Naive B cell (primary cell): ENCODE measurements at regions not wholly inside any gene's neighbourhood (a gene's known extent, or its start where the extent isn't known, plus 50 kb on each side); places are given as distances from the start of the nearest gene placed in this dataset.

Experiments
- ATAC-seq, 2 donors: fragments of 150-1000 bp; cut with Tn5 transposase; 2 replicates each; pipeline ENCODE4 v1.10.0; 2021; ENCODE audit warnings: low read depth in 2 of 2, mild to moderate bottlenecking in 2 of 2, moderate library complexity in 2 of 2
- DNase-seq: peaks from one replicate; pipeline ENCODE4 v3.0.0; 2022
- H3K27ac Mint-ChIP-seq, 6 donors: one replicate each; pipeline ENCODE4 v1.8.0; 2020 to 2022; ENCODE audit warnings: mild to moderate bottlenecking in 6 of 6, mixed read lengths in 6 of 6, moderate library complexity in 5 of 6, inconsistent platforms in 2 of 6
- H3K27me3 Mint-ChIP-seq, 3 donors: one replicate each; pipeline ENCODE4 v1.8.0; 2021 to 2022; ENCODE audit warnings: mixed read lengths in 3 of 3, mild to moderate bottlenecking in 1 of 3
- H3K36me3 Mint-ChIP-seq, 2 donors: one replicate each; pipeline ENCODE4 v1.8.0; 2020 to 2022; ENCODE audit warnings: mixed read lengths in 2 of 2, inconsistent platforms in 1 of 2, mild to moderate bottlenecking in 1 of 2
- H3K4me1 Mint-ChIP-seq, 3 donors: one replicate each; pipeline ENCODE4 v1.8.0; 2020 to 2022; ENCODE audit warnings: mixed read lengths in 3 of 3, inconsistent platforms in 1 of 3, mild to moderate bottlenecking in 1 of 3, moderate library complexity in 1 of 3
- H3K4me3 Mint-ChIP-seq, 8 donors: one replicate each; pipeline ENCODE4 v1.8.0; 2020 to 2022; ENCODE audit warnings: mild to moderate bottlenecking in 8 of 8, mixed read lengths in 8 of 8, moderate library complexity in 8 of 8, inconsistent platforms in 2 of 8
- H3K9me3 Mint-ChIP-seq, 7 donors: one replicate each; pipeline ENCODE4 v1.8.0; 2020 to 2022; ENCODE audit warnings: mixed read lengths in 7 of 7, mild to moderate bottlenecking in 5 of 7, inconsistent platforms in 2 of 7, moderate library complexity in 1 of 7

DNA sequence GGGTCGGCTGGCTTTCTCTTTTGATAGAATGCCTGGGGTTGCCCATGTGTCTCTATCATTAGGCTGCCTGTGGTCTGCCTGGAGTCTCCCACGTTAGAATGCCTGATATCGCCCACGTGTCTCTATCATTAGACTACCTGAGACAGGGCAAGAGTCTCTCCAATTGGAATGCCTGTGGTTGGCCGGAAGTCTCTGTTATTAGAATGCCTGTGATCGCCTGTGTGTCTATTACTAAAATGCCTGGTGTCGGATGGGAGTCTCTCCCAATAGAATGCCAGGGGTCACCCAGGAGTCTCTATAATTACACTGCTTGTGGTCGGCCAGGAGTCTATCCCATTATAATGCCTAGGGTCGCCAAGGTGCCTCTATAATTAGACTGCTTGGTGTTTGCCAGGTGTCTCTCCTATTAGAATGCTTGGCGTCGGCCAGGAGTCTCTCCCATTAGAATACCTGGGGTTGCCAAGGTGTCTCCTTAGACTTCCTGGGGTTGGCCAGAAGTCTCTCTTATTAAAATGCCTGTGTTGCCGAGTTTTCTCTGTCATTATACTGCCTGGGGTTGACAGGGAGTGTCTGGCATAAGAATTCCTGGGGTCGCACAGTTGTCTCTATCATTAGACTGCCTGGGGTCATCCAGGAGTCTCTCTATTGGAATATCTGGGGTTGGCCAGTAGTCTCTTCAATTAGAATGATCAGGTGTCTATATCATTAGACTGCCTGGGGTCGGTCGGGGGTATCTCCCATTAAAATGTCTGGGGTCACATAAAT lies 2272.8 kb downstream of the TP53TG3F start:
- H3K36me3 Mint-ChIP-seq: no peaks in the 10 kb centered on the region
- ATAC-seq: no peak

DNA sequence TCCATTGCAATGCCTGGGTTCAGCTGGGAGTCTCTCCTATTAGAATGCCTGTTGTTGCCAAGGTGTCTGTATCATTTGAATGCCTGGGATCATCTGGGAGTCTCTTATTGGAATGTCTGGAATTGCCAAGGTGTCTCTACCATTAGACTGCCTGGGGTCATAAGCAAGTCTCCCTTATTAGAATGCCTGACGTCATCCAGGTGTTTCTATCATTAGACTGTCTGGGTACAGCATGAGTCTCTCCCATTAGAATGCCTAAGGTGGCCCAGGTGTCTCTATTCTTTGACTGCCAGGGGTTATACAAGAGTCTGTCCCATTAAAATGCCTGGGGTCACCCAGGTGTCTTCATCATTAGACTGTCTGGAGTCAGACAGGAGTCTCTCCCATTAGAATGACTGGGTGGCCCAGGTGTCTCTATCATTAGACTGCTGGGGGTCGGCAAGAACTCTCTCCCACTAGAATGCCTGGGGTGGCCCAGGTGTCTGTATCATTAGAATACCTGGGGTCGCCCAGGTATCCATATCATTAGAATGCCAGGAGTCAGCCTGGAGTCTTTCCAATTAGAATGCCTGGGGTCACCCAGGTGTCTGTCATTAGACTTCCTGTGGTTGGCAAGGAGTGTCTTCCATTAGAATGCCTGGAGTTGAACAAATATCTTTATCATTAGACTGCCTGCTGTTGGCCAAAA lies 2274.0 kb downstream of the TP53TG3F start:
- H3K9me3 Mint-ChIP-seq: peaks cover 24 to 72% (median 51%) of the 10 kb centered on the region in 7 donors
- peaks cover 0 to 4% of the 10 kb centered on the region in 2 donors for H3K36me3 Mint-ChIP-seq
- H3K27me3 Mint-ChIP-seq: no peaks in the 10 kb centered on the region
- H3K4me3 Mint-ChIP-seq: no peak overlapping the region
- H3K4me1 Mint-ChIP-seq: no peaks in the 10 kb centered on the region
- DNase-seq (no peak), ATAC-seq (no peak)
- H3K27ac Mint-ChIP-seq: no peak overlapping the region

More for the DNA sequence above, 2272.8 kb downstream of the TP53TG3F start:
- DNase-seq: no peak
- peaks cover 23 to 69% (median 45%) of the 10 kb centered on the region in 7 donors for H3K9me3 Mint-ChIP-seq
- H3K4me1 Mint-ChIP-seq: no peaks in the 10 kb centered on the region
- H3K4me3 Mint-ChIP-seq: no peak overlapping the region
- no peak overlapping the region for H3K27ac Mint-ChIP-seq
- no peaks in the 10 kb centered on the region for H3K27me3 Mint-ChIP-seq

GRCh38 chr16:35733971-35734702 lies 2274.7 kb downstream of the TP53TG3F start:
- H3K36me3 Mint-ChIP-seq: peaks cover 0 to 11% of the 10 kb centered on the region in 2 donors
- peaks cover 26 to 70% (median 50%) of the 10 kb centered on the region in 7 donors for H3K9me3 Mint-ChIP-seq
- no peak for ATAC-seq

GRCh38 chr16:35734728-35735402 lies 2275.5 kb downstream of the TP53TG3F start:
- H3K36me3 Mint-ChIP-seq: peaks cover 0 to 13% of the 10 kb centered on the region in 2 donors
- no peak for ATAC-seq
- H3K9me3 Mint-ChIP-seq: peaks cover 33 to 70% (median 51%) of the 10 kb centered on the region in 7 donors
- H3K4me3 Mint-ChIP-seq: no peak overlapping the region
- no peak for DNase-seq
- no peaks in the 10 kb centered on the region for H3K27me3 Mint-ChIP-seq
- no peak overlapping the region for H3K27ac Mint-ChIP-seq
- no peaks in the 10 kb centered on the region for H3K4me1 Mint-ChIP-seq

More at GRCh38 chr16:35733971-35734702, 2274.7 kb downstream of the TP53TG3F start:
- H3K27ac Mint-ChIP-seq: no peak overlapping the region
- H3K27me3 Mint-ChIP-seq: no peaks in the 10 kb centered on the region
- no peaks in the 10 kb centered on the region for H3K4me1 Mint-ChIP-seq
- H3K4me3 Mint-ChIP-seq: no peak overlapping the region
- DNase-seq: no peak

- Mint-ChIP-seq H3K4me1 (no peaks in the 10 kb centered on the region), H3K27ac (no peak overlapping the region), H3K27me3 (no peaks in the 10 kb centered on the region), H3K4me3 (no peak overlapping the region), H3K36me3 (peaks cover 0 to 17% of the 10 kb centered on the region in 2 donors), H3K9me3 (peaks cover 38 to 70% (median 49%) of the 10 kb centered on the region in 7 donors)
- ATAC-seq (no peak), DNase-seq (no peak)
These were observed 2276.2 kb downstream of the TP53TG3F start for GRCh38 chr16:35735403-35736251.

- H3K9me3 Mint-ChIP-seq: peaks cover 45 to 70% (median 46%) of the 10 kb centered on the region in 7 donors
- H3K27me3 Mint-ChIP-seq: no peaks in the 10 kb centered on the region
- peaks cover 0 to 25% of the 10 kb centered on the region in 2 donors for H3K36me3 Mint-ChIP-seq
- no peaks in the 10 kb centered on the region for H3K4me1 Mint-ChIP-seq
- DNase-seq: no peak
- ATAC-seq: no peak
- H3K4me3 Mint-ChIP-seq: no peak overlapping the region
- no peak overlapping the region for H3K27ac Mint-ChIP-seq
These were observed 2277.1 kb downstream of the TP53TG3F start for GRCh38 chr16:35736546-35736945.

DNA sequence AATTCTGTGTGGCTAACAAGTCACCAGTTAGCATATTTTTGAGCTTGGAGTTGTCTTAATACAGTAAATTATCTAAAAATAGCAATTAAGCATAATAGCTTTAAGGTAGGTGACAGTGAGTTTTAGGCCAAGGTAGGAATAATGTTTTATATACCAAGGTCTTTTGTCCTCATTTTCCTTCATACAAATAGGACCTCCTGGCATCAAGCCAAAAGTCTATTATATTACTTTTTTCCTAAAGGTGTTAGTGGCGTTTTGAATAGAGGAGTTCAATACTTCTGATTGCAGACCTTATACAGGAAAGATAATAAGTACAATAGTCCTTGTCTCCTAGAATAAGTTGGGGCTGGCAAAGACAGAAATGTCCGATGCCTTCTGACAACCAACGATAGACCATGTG lies 2277.7 kb downstream of the TP53TG3F start:
- DNase-seq (no peak), ATAC-seq (no peak)
- no peaks in the 10 kb centered on the region for H3K27me3 Mint-ChIP-seq
- H3K9me3 Mint-ChIP-seq: peaks cover 44 to 70% (median 51%) of the 10 kb centered on the region in 7 donors
- H3K27ac Mint-ChIP-seq: no peak overlapping the region
- H3K36me3 Mint-ChIP-seq: peaks cover 0 to 27% of the 10 kb centered on the region in 2 donors
- H3K4me3 Mint-ChIP-seq: no peak overlapping the region
- no peaks in the 10 kb centered on the region for H3K4me1 Mint-ChIP-seq

- Mint-ChIP-seq H3K27me3 (no peaks in the 10 kb centered on the region), H3K4me1 (no peaks in the 10 kb centered on the region), H3K4me3 (no peak overlapping the region), H3K27ac (no peak overlapping the region), H3K9me3 (peaks cover 48 to 78% (median 61%) of the 10 kb centered on the region in 7 donors), H3K36me3 (peaks cover 0 to 35% of the 10 kb centered on the region in 2 donors)
- ATAC-seq (no peak), DNase-seq (no peak)
These were observed 2282.1 kb downstream of the TP53TG3F start for GRCh38 chr16:35741546-35741945.

- Mint-ChIP-seq H3K4me1 (no peaks in the 10 kb centered on the region), H3K27ac (no peak overlapping the region), H3K27me3 (no peaks in the 10 kb centered on the region), H3K4me3 (no peak overlapping the region), H3K36me3 (peaks cover 0 to 43% of the 10 kb centered on the region in 2 donors), H3K9me3 (peaks cover 44 to 72% (median 62%) of the 10 kb centered on the region in 7 donors)
- ATAC-seq (no peak), DNase-seq (no peak)
These were observed 2283.8 kb downstream of the TP53TG3F start for GRCh38 chr16:35743101-35743692.

DNA sequence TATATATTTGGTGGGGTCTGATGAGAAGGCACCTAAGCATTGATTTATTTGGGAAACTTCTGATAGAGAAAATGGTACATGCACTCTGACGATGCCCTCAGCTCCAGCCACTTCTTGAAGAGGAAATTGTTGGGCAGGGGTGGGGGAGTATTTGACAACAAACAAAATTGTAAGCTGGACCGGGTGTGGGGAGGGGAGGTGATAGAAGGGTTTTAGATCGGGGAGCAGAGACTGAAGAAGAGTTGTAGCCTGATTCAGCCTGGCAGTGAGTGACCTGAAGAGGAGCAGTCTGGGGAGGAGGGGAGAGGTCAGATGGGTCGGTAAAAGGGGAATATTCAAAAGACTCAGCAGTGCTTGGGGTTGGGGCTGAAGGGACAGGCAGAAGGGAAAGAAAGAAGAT lies 2284.7 kb downstream of the TP53TG3F start:
- Mint-ChIP-seq H3K36me3 (peaks cover 0 to 34% of the 10 kb centered on the region in 2 donors), H3K27me3 (no peaks in the 10 kb centered on the region), H3K9me3 (peaks cover 43 to 63% (median 54%) of the 10 kb centered on the region in 7 donors), H3K27ac (no peak overlapping the region), H3K4me1 (no peaks in the 10 kb centered on the region), H3K4me3 (no peak overlapping the region)
- ATAC-seq (no peak), DNase-seq (no peak)

- peaks cover 0 to 31% of the 10 kb centered on the region in 2 donors for H3K36me3 Mint-ChIP-seq
- DNase-seq (no peak), ATAC-seq (no peak)
- no peaks in the 10 kb centered on the region for H3K27me3 Mint-ChIP-seq
- H3K9me3 Mint-ChIP-seq: peaks cover 42 to 57% (median 49%) of the 10 kb centered on the region in 7 donors
- peak overlapping the region in 1 of 8 donors; percentile 1 for H3K4me3 Mint-ChIP-seq
- H3K4me1 Mint-ChIP-seq: no peaks in the 10 kb centered on the region
- H3K27ac Mint-ChIP-seq: no peak overlapping the region
These were observed 2285.3 kb downstream of the TP53TG3F start for GRCh38 chr16:35744726-35745125.

DNA sequence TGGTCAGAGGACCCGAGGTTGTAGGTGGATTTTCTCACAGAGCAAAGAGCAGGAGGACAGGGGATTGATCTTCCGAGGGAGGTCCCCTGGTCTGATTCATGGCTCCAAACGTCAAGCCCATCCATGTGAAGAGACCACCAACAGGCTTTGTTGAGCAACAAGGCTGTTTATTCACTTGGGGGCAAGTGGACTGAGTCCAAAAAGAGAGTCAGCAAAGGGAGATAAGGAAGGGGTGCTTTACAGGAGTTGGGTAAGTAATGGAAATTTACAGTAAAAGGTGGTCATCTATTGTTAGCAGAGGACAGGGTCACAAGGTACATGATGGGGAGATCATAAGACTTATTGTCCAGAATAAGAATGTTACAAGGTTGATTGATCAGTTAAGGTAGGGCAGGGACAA lies 2285.8 kb downstream of the TP53TG3F start:
- H3K27me3 Mint-ChIP-seq: no peaks in the 10 kb centered on the region
- no peak overlapping the region for H3K27ac Mint-ChIP-seq
- DNase-seq (no peak), ATAC-seq (no peak)
- H3K9me3 Mint-ChIP-seq: peaks cover 41 to 52% (median 47%) of the 10 kb centered on the region in 7 donors
- H3K4me1 Mint-ChIP-seq: no peaks in the 10 kb centered on the region
- no peak overlapping the region for H3K4me3 Mint-ChIP-seq
- peaks cover 0 to 31% of the 10 kb centered on the region in 2 donors for H3K36me3 Mint-ChIP-seq
